H54 (cell line): ENCODE measurements at regions not wholly inside any gene's neighbourhood (a gene's known extent, or its start where the extent isn't known, plus 50 kb on each side); places are given as distances from the start of the nearest gene placed in this dataset.

ENCODE experiments used
- DNase-seq: peaks from one replicate; pipeline ENCODE4 v3.0.0; 2011; ENCODE audit warnings: low spot score, mixed read lengths; ENCODE audit not compliant: insufficient read length
- FAIRE-seq: peaks from 3 replicates; lab custom pipeline; 2011; peaks lifted over from hg19 to GRCh38; lab: Jason Lieb, UNC
- POLR2A ChIP-seq: IDR thresholded peaks from 2 replicates; pipeline ENCODE4 v1.6.1; 2011; ENCODE audit warnings: low read depth, mild to moderate bottlenecking, low read length

DNA sequence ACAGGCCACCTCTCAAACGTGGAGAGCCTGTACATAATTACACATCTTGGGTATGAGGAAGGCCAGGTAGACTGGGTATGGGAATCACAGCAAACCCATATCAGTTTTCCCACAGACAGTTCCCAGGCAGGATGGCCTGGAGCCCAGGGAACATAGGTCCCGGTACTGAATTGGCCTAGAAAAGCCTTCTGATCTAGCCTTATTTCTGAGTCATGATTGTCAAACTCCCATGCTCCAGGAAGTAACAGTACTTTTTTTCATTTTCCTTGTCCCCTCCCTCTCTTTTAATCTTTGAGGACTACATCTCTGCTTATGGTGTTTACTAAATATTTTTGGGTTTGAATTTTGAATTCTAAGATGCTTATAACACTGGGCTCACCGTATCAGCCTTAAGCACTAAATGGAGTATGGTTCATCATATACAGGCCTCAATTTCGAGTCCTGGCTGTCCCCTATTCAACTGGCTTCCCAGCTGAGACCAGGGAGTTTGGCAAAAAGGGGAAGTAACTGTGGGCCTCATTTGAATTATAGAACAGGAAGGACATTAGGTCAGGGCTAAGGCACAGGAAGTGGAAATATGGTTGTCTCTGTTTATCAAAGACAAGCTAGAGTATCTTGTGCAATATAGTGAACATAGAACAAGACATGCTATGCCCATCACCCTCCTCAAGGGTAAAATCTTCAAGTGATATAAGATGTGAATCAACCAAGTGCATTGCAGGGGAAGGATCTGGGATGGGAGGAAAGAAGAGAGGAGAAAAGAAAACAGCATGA lies 494.6 kb downstream of the NTRK3 start:
- no peak for DNase-seq
- FAIRE-seq, result no peak
- no peak for TF ChIP-seq POLR2A

GRCh38 chr15:87760547-87761314 lies 495.8 kb downstream of the NTRK3 start:
- TF ChIP-seq POLR2A, result no peak
- FAIRE-seq, result no peak
- no peak for DNase-seq

DNA sequence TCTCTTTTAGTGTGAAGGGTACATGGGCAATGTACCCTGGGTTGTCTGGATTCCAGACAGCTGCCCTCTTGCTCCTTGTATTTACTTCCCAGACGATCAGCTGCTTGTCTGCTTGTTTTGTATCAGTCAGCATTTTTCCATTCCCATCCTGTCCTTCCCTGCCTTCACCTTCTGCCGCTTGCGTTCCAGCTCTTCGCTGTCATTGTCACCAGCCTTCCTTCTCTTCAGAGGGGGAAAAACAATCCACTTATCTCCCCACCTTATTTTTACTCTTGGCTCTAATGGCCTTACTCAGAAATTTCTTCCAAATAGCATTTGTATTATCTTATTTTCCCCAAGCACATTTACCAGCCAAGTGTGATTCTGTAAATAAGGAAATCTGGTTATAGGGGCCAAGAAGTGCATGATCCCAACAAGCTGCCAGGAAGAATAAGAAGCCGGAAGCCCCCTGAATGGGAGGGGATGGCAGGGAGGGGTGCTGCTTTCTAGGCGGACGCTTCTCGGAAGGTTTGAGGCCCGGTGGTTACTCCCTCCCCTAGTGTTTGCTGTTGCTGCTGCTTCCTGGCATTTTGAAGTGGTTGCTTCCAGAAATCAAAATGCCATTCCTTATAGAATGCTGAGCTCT lies 497.6 kb downstream of the NTRK3 start:
- no peak for DNase-seq
- no peak for FAIRE-seq
- TF ChIP-seq POLR2A, result no peak

DNA sequence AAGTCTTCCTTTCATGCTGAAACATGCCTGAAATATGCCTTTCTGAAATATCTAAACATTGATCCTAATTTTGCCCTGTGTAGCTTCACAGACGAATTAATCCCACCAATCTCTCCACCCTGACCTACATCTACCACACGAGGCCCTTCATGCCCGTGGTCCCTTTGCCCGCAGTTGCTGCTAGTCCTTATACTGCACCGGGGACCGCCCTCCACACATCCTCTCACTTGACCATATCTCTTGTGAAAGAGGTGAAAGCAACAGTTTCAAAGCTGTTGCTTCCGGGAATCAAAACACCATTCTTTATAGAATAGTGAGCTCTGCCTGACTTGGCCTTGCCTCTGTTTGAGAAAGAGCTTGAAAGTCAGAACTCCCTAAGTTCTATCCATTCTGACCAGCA lies 499.5 kb downstream of the NTRK3 start:
- DNase-seq (no peak), FAIRE-seq (no peak)
- TF ChIP-seq POLR2A, result no peak

DNA sequence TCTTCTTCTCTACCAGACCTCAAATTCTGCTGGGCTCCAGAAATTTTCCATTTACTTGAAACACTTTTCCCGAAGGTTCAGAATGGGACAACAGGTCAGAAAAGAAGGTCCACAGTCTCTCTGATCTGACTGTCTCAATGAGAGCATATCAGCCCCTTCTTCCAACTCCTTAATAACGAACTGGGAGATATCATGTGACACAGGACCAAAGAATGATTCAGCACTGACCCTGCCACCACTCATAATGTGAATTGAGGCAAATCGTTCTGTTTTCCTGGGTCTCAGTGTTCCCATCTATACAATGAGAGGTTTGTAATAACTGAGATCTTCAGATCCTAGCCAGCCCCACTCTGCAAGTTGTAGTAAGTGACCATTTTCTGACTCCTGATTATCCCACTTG lies 500.5 kb downstream of the NTRK3 start:
- TF ChIP-seq POLR2A, result no peak
- DNase-seq, result no peak
- FAIRE-seq, result no peak

GRCh38 chr15:87755226-87755625 lies 501.3 kb downstream of the NTRK3 start:
- DNase-seq, result peak; percentile 10
- no peak for FAIRE-seq
- no peak for TF ChIP-seq POLR2A

- DNase-seq (no peak), FAIRE-seq (no peak)
- TF ChIP-seq POLR2A, result no peak
Measured at GRCh38 chr15:87753539-87753938, 503.0 kb downstream of the NTRK3 start.

- TF ChIP-seq POLR2A, result no peak
- DNase-seq (peak; percentile 22), FAIRE-seq (peak; percentile 41)
Measured at GRCh38 chr15:87752250-87752951, 504.1 kb downstream of the NTRK3 start.

GRCh38 chr15:87748483-87748882 lies 508.1 kb downstream of the NTRK3 start:
- DNase-seq (no peak), FAIRE-seq (no peak)
- no peak for TF ChIP-seq POLR2A

DNA sequence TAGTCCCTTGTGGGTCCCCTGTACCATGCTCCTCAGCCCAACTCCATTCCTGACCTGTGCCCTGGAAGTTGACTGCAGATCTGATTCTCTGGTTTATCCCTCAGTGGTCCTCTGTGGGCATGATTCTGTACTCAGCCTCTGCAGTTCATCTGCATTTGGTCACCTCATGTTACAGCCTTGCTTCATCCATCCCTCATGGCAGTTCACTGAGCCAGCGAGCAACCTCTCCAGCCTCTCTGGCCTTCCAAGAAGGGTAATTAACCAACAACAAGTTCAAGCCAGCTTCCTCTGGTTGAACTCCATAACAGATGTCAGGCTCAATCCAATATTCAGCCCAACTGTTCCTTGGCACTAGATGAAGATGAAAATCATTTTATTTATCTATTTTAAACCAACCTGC lies 509.5 kb downstream of the NTRK3 start:
- DNase-seq (no peak), FAIRE-seq (no peak)
- TF ChIP-seq POLR2A, result no peak

GRCh38 chr15:87746333-87746732 lies 510.2 kb downstream of the NTRK3 start:
- TF ChIP-seq POLR2A, result no peak
- DNase-seq (no peak), FAIRE-seq (no peak)

DNA sequence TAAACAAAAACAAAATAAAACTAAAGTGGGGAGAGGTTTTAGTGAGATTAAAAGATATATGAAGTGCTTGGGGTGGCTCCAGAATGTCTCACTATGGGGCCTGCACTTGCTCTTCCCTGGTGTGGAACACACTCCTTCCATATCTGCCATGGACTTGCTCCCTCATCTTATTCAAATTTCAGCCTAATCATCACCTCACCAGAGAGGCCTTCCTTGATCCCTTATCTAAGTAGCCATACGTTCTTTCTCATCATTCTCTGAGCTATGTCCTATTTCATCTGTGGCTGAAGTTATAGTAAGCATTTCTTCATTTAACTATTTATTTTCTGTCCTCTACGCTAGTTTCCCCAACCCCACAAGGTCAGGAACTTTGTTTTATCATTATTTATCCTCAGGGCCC lies 511.7 kb downstream of the NTRK3 start:
- DNase-seq (no peak), FAIRE-seq (no peak)
- TF ChIP-seq POLR2A, result no peak

GRCh38 chr15:87743562-87743961 lies 513.0 kb downstream of the NTRK3 start:
- no peak for DNase-seq
- no peak for FAIRE-seq
- no peak for TF ChIP-seq POLR2A

DNA sequence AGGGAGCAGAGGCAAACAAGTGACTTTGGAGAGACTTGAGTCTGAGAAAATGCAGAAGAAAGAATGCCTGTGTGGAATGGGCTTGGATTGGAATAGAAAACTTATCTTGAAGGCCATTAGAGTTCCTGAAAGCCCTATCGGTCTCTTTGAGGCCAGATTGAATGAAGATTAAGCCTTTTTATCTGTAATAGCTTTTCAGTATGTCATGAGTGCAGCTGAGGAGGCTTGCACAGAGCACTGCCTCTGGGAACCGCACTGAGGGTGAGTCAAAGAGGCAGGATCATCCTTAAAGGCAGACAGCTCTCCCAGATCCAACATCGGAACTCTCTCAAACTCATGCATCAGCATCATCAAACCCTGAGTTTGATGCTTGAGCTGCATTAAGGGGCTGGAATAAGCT lies 515.2 kb downstream of the NTRK3 start:
- DNase-seq, result no peak
- no peak for TF ChIP-seq POLR2A

More for the DNA sequence above, 515.2 kb downstream of the NTRK3 start:
- FAIRE-seq, result no peak
